ENCODE measurements at regions not wholly inside any gene's neighbourhood (a gene's known extent, or its start where the extent isn't known, plus 50 kb on each side); places are given as distances from the start of the nearest gene placed in this dataset.

GRCh38 chr2:168300460-168300859 lies 53.1 kb upstream of the STK39 start:
- Histone ChIP-seq H3K27ac (no peak overlapping the region), H3K4me3 (no peak overlapping the region), H3K27me3 (replicated peaks) (no peaks in the 10 kb centered on the region), H3K4me1 (replicated peaks) (no peaks in the 10 kb centered on the region), H3K36me3 (no peaks in the 10 kb centered on the region), H3K9me3 (replicated peaks) (no peaks in the 10 kb centered on the region)
- no peak for DNase-seq (ENCODE audit: low read depth in 1 of 2, low spot score in 2 of 2)

DNA sequence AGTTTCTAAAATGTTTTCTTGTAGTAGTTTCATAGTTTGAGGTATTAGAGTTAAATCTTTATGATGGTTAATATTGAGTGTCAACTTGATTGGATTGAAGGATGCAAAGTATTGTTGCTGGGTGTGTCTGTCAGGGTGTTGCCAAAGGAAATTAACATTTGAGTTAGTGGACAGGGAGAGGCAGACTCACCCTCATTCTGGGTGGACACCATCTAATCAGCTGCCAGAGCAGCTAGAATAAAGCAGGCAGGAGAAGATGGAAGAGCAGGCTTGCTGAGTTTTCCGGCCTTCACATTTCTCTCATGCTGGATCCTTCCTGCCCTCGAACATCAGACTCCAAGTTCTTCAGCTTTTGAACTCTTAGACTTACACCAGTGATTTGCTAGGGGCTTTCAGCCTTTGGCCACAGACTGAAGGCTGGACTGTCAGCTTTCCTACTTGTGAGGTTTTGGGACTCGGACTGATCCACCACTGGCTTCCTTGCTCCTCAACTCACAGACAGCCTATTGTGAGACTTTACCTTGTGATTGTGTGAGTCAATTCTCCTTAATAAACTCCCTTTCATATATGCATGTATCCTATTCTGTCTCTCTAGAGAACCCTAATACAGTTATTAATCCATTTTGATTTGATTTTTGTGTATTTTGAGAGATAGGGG lies 56.8 kb upstream of the STK39 start:
- Histone ChIP-seq H3K4me3 (no peak overlapping the region), H3K27ac (no peak overlapping the region), H3K9me3 (replicated peaks) (no peaks in the 10 kb centered on the region), H3K27me3 (replicated peaks) (no peaks in the 10 kb centered on the region), H3K4me1 (replicated peaks) (no peaks in the 10 kb centered on the region), H3K36me3 (no peaks in the 10 kb centered on the region)
- DNase-seq (ENCODE audit: low read depth in 1 of 2, low spot score in 2 of 2): no peak

DNA sequence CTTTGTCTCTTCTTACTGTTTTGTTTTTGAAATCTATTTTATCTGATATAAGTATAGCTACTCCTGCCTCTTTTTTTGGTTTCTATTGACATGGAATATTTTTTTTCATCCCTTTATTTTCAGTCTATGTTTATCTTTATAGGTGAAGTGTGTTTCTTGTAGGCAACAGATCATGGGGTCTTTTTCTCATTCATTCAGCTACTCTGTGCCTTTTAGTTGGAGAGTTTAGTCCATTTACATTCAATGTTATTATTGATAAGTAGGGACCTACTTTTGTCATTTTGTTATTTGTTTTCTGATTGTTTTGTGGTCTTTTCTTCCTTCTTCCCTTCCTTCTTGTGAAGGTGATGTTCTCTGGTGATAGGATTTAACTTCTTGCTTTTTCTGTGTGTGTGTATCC lies 60.0 kb upstream of the STK39 start:
- H3K4me1 ChIP-seq (replicated peaks): no peaks in the 10 kb centered on the region
- H3K36me3 ChIP-seq: no peaks in the 10 kb centered on the region
- no peak overlapping the region for H3K27ac ChIP-seq
- no peaks in the 10 kb centered on the region for H3K9me3 ChIP-seq (replicated peaks)
- no peaks in the 10 kb centered on the region for H3K27me3 ChIP-seq (replicated peaks)
- no peak for DNase-seq (ENCODE audit: low read depth in 1 of 2, low spot score in 2 of 2)
- H3K4me3 ChIP-seq: no peak overlapping the region

DNA sequence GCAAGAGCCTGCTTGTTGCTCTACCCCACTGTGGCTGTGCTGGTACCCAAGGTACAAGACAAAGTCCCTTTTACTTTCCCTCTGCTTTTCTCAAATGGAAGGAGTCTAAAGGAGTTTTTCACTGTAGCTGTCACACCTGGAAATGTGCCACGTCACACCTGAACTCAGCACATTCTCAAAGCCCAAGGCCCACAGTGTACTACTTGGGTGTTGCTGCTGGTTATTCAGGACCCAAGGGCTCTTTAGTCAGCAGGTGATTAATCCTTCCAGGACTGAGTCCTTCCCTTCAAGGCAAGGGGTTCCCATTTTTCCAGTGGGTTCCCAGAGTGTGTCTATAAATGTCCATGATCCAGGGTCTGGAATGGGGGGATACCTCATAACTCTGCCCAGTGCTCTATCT lies 63.2 kb upstream of the STK39 start:
- H3K4me1 ChIP-seq (replicated peaks): no peaks in the 10 kb centered on the region
- no peak overlapping the region for H3K27ac ChIP-seq
- no peaks in the 10 kb centered on the region for H3K27me3 ChIP-seq (replicated peaks)
- H3K36me3 ChIP-seq: no peaks in the 10 kb centered on the region
- no peaks in the 10 kb centered on the region; the same call in 1 of the 2 replicates for H3K9me3 ChIP-seq (replicated peaks)
- no peak for DNase-seq (ENCODE audit: low read depth in 1 of 2, low spot score in 2 of 2)
- H3K4me3 ChIP-seq: no peak overlapping the region

- DNase-seq (ENCODE audit: low read depth in 1 of 2, low spot score in 2 of 2): no peak
- no peaks in the 10 kb centered on the region for H3K36me3 ChIP-seq
- H3K27ac ChIP-seq: no peak overlapping the region
- no peak overlapping the region for H3K4me3 ChIP-seq
- no peaks in the 10 kb centered on the region for H3K4me1 ChIP-seq (replicated peaks)
- no peaks in the 10 kb centered on the region for H3K27me3 ChIP-seq (replicated peaks)
- no peaks in the 10 kb centered on the region; the same call in 1 of the 2 replicates for H3K9me3 ChIP-seq (replicated peaks)
Measured at GRCh38 chr2:168311261-168311910, 64.0 kb upstream of the STK39 start.

- no peak for DNase-seq (ENCODE audit: low read depth in 1 of 2, low spot score in 2 of 2)
- Histone ChIP-seq H3K27me3 (replicated peaks) (no peaks in the 10 kb centered on the region), H3K9me3 (replicated peaks) (no peaks in the 10 kb centered on the region; the same call in 1 of the 2 replicates), H3K4me3 (no peak overlapping the region), H3K27ac (no peak overlapping the region), H3K36me3 (no peaks in the 10 kb centered on the region), H3K4me1 (replicated peaks) (no peaks in the 10 kb centered on the region)
Measured at GRCh38 chr2:168312036-168312822, 64.8 kb upstream of the STK39 start.

DNA sequence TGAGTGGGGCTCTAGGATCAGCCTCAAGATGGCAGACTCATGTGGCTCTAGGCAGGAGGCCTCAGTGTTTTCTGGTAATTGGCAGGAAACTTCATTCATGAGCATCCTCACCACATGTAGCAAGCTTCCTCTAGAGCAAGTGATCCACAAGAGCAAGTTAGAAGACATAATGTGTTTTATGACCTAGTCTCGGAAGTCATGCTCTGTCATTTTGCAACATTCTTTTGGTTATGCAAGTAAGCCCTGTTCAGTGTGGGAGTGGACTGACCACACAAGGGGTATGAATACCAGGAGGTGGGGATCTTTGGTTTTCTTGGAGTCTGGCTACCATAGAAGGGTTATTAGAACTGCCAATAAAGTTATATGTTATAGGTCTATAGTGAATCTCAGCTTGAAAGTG lies 66.8 kb upstream of the STK39 start:
- DNase-seq (ENCODE audit: low read depth in 1 of 2, low spot score in 2 of 2): no peak
- Histone ChIP-seq H3K27ac (no peak overlapping the region), H3K4me1 (replicated peaks) (no peaks in the 10 kb centered on the region), H3K36me3 (no peaks in the 10 kb centered on the region), H3K4me3 (no peak overlapping the region), H3K27me3 (replicated peaks) (no peaks in the 10 kb centered on the region), H3K9me3 (replicated peaks) (no peaks in the 10 kb centered on the region; the same call in 1 of the 2 replicates)

GRCh38 chr2:168315331-168316072 lies 68.1 kb upstream of the STK39 start:
- H3K27me3 ChIP-seq (replicated peaks): no peaks in the 10 kb centered on the region
- DNase-seq (ENCODE audit: low read depth in 1 of 2, low spot score in 2 of 2): no peak
- no peak overlapping the region for H3K27ac ChIP-seq
- no peaks in the 10 kb centered on the region for H3K4me1 ChIP-seq (replicated peaks)
- no peaks in the 10 kb centered on the region for H3K36me3 ChIP-seq
- H3K9me3 ChIP-seq (replicated peaks): no peaks in the 10 kb centered on the region; the same call in 1 of the 2 replicates
- H3K4me3 ChIP-seq: no peak overlapping the region

- DNase-seq (ENCODE audit: low read depth in 1 of 2, low spot score in 2 of 2): no peak
- Histone ChIP-seq H3K27me3 (replicated peaks) (no peaks in the 10 kb centered on the region), H3K9me3 (replicated peaks) (no peaks in the 10 kb centered on the region; the same call in 1 of the 2 replicates), H3K27ac (no peak overlapping the region), H3K4me1 (replicated peaks) (no peaks in the 10 kb centered on the region), H3K36me3 (no peaks in the 10 kb centered on the region), H3K4me3 (no peak overlapping the region)
Measured at GRCh38 chr2:168316073-168316440, 68.7 kb upstream of the STK39 start.

DNA sequence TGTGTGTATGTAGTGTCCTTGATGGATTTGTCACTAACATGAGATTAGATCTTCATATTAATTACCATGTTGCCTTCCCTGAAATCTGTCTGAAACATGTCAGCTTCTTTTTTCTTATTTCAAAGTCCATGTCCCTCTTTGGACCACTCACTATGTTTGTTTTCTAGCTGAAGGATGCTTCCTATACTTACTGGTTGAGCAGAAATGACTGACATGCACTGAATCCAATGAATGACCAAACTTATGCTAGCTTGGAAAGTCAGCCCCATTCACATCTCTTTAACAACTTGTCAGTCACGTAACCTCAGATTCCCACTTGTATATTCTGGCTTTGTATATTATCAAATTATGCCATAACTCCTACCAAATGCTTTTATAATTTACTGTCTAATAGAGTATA lies 69.9 kb upstream of the STK39 start:
- DNase-seq (ENCODE audit: low read depth in 1 of 2, low spot score in 2 of 2): no peak
- no peak overlapping the region for H3K27ac ChIP-seq
- no peaks in the 10 kb centered on the region for H3K4me1 ChIP-seq (replicated peaks)
- H3K27me3 ChIP-seq (replicated peaks): no peaks in the 10 kb centered on the region
- no peaks in the 10 kb centered on the region; the same call in 1 of the 2 replicates for H3K9me3 ChIP-seq (replicated peaks)
- H3K4me3 ChIP-seq: no peak overlapping the region
- no peaks in the 10 kb centered on the region for H3K36me3 ChIP-seq

- no peaks in the 10 kb centered on the region for H3K4me1 ChIP-seq (replicated peaks)
- no peaks in the 10 kb centered on the region for H3K36me3 ChIP-seq
- no peak overlapping the region for H3K27ac ChIP-seq
- no peak overlapping the region for H3K4me3 ChIP-seq
- DNase-seq (ENCODE audit: low read depth in 1 of 2, low spot score in 2 of 2): no peak
- H3K27me3 ChIP-seq (replicated peaks): no peaks in the 10 kb centered on the region
- no peaks in the 10 kb centered on the region; the same call in 1 of the 2 replicates for H3K9me3 ChIP-seq (replicated peaks)
Measured at GRCh38 chr2:168320267-168320666, 72.9 kb upstream of the STK39 start.

- Histone ChIP-seq H3K4me3 (no peak overlapping the region), H3K9me3 (replicated peaks) (no peaks in the 10 kb centered on the region), H3K36me3 (no peaks in the 10 kb centered on the region), H3K4me1 (replicated peaks) (no peaks in the 10 kb centered on the region), H3K27me3 (replicated peaks) (no peaks in the 10 kb centered on the region), H3K27ac (no peak overlapping the region)
- no peak for DNase-seq (ENCODE audit: low read depth in 1 of 2, low spot score in 2 of 2)
Measured at GRCh38 chr2:168322325-168323007, 75.1 kb upstream of the STK39 start.

GRCh38 chr2:168323529-168324021 lies 76.2 kb upstream of the STK39 start:
- Histone ChIP-seq H3K36me3 (no peaks in the 10 kb centered on the region), H3K27me3 (replicated peaks) (no peaks in the 10 kb centered on the region), H3K27ac (no peak overlapping the region), H3K4me1 (replicated peaks) (no peaks in the 10 kb centered on the region), H3K4me3 (no peak overlapping the region), H3K9me3 (replicated peaks) (no peaks in the 10 kb centered on the region)
- DNase-seq (ENCODE audit: low read depth in 1 of 2, low spot score in 2 of 2): no peak

Data from SJSA1 (cell line).